ENCODE measurements at regions not wholly inside any gene's neighbourhood (a gene's known extent, or its start where the extent isn't known, plus 50 kb on each side); places are given as distances from the start of the nearest gene placed in this dataset.

- H3K36me3 ChIP-seq (ENCODE audit: control insufficient read depth, insufficient read depth, low read length), result no peaks in the 10 kb centered on the region
- H2AFZ ChIP-seq (replicated peaks; ENCODE audit: low read length, poor library complexity), result no peak overlapping the region
- DNase-seq (no peak), ATAC-seq (ENCODE audit: low read depth) (no peak)
- H4K91ac ChIP-seq (ENCODE audit: insufficient read depth, low read depth, low read length), result no peak overlapping the region
- CTCF ChIA-PET, result no interaction called here
- no peak overlapping the region for H3K4ac ChIP-seq (ENCODE audit: low read depth, low read length)
- no peak overlapping the region for H3K9ac ChIP-seq (ENCODE audit: low read depth, low read length)
- no peaks in the 10 kb centered on the region for H3K9me1 ChIP-seq (ENCODE audit: insufficient read depth, low read length)
- H4K8ac ChIP-seq (ENCODE audit: low read depth in 2 of 2, low read length in 2 of 2), result no peak overlapping the region
- H3K9me3 ChIP-seq (ENCODE audit: control insufficient read depth, insufficient read depth, low read length), result no peaks in the 10 kb centered on the region
- no peaks in the 10 kb centered on the region for H4K20me1 ChIP-seq (ENCODE audit: insufficient read depth, low read length)
- intact Hi-C loops (cut with micrococcal nuclease) (no loop called here), in situ Hi-C loops (cut with MboI; ENCODE audit: low sequenced_read_pairs) (no loop called here), dilution Hi-C loops (cut with HindIII; ENCODE audit: low sequenced_read_pairs, unreplicated experiment) (no loop called here)
- H3K14ac ChIP-seq (replicated peaks; ENCODE audit: low read depth, low read length), result no peak overlapping the region
- no peak overlapping the region for H3K4me3 ChIP-seq (ENCODE audit: insufficient read depth, low read depth, low read length)
- POLR2A ChIA-PET (ENCODE audit: unreplicated experiment), result no interaction called here
- BruUV-seq (replicated peaks), result no TSS peak
- no peaks in the 10 kb centered on the region for H3K79me1 ChIP-seq (ENCODE audit: low read depth in 1 of 2, low read length in 2 of 2)
- no peak for TF ChIP-seq FOS (IDR thresholded peaks at IDR 0.05; ENCODE audit: low read depth, low read length)
- no peak overlapping the region for H2AK9ac ChIP-seq (replicated peaks; ENCODE audit: low read depth, low read length, poor library complexity)
- no peak overlapping the region for H3K4me2 ChIP-seq (ENCODE audit: low read depth, low read length)
- no peak overlapping the region for H4K5ac ChIP-seq (ENCODE audit: low read depth, low read length)
- H3K56ac ChIP-seq (ENCODE audit: extremely low read depth, insufficient read depth, low read length), result no peak overlapping the region
- no peak overlapping the region for H2AK5ac ChIP-seq (ENCODE audit: low read depth, low read length)
- H3K27me3 ChIP-seq (ENCODE audit: control insufficient read depth, insufficient read depth, low read length), result no peaks in the 10 kb centered on the region
- no peak overlapping the region for H3K27ac ChIP-seq (ENCODE audit: insufficient read depth, low read length)
- H2BK120ac ChIP-seq (ENCODE audit: low read depth, low read length), result no peak overlapping the region
- 20% methylated on average over 1 of the region's 5 CpGs; no CpG with 5 or more reads in 1 of the 2 experiments for WGBS, 2 experiments (ENCODE audit: extremely low coverage in 2 of 2, insufficient read length in 1 of 2)
- H3K23ac ChIP-seq (ENCODE audit: low read depth, low read length), result no peak overlapping the region
- no peak overlapping the region for H3K18ac ChIP-seq (ENCODE audit: low read depth, low read length)
- H3K4me1 ChIP-seq (ENCODE audit: control insufficient read depth, insufficient read depth, low read length), result no peaks in the 10 kb centered on the region
- H2BK15ac ChIP-seq (ENCODE audit: low read depth, low read length), result no peak overlapping the region
- H2BK20ac ChIP-seq (ENCODE audit: low read depth, low read length), result no peak overlapping the region
- H2BK5ac ChIP-seq (ENCODE audit: low read depth, low read length, poor library complexity, severe bottlenecking), result no peak overlapping the region
Measured at GRCh38 chr4:181013162-181013561, 1230.0 kb upstream of the TENM3 start.

Data from IMR-90 (cell line).